HG02885 (cell line): ENCODE measurements at regions not wholly inside any gene's neighbourhood (a gene's known extent, or its start where the extent isn't known, plus 50 kb on each side); places are given as distances from the start of the nearest gene placed in this dataset.
"Not testable (repeated sequence)": the region's sequence is repeated elsewhere in the genome, so short reads cannot be mapped to it uniquely, and the experiment has no call there.

Source experiments
- ATAC-seq: cut with Tn5 transposase; IDR thresholded peaks from one replicate; pipeline ENCODE4 v1.9.1; 2021; ENCODE audit warnings: mild to moderate bottlenecking; ENCODE audit not compliant: unreplicated experiment, poor library complexity

DNA sequence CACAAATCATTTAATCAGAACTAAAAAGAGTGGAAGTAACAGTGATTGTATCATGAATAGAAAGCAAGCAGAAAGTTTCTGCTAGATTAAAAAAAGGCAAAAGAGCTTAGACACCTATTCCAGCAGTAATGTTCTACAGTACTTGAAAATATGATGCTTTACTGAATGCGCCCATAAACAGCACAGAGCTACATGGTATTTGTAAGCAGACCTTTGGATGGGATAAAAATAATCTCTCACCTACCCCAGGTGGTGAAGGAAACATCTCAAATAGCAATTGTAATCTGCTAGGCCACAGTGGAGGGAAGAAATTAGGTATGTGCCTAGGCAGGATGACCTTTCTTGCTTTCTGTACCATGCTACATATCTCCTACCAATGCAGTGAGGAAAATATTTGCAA, 280.9 kb upstream of the PRKX start:
- no peak for ATAC-seq

DNA sequence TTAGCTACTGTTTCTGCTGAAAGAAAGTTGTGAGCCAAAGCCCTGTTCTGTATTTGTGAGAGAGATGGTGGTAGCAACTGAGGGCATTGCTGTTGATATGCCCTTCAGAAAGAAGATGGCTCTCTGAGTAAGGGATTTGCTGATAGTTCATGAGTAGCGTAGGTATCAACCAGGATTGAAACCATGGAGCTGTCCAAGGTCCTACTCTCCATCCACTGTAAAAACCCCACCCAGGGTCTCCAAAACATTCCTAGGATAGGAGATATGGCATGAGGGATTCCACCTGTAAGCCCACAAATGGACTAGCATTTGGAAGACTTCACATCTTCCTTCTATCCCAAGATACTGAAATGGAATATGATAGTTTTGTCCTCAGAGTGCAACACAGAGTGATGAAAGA, 277.1 kb upstream of the PRKX start:
- ATAC-seq: no peak

GRCh38 chrX:3972104-3972858, 258.8 kb upstream of the PRKX start:
- ATAC-seq: not testable (repeated sequence)

DNA sequence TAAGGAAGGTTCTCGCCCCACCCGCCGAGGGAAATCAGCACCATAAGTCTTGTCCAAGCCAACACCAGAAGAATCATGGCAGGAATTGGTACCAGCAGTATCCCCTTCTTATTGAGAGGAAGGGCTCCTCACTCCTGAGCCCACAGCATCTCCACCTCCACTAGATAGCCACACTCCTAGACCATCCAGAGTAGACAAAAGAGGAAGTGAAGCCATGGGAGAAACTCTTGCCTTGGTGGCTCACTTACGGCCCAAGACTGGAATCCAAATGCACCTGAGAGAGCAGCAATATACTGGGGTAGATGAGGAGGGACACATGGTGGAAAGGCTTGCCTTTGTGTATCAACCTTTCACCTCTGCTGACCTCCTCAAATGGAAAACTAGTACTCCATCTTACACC, 255.3 kb upstream of the PRKX start:
- no peak for ATAC-seq

DNA sequence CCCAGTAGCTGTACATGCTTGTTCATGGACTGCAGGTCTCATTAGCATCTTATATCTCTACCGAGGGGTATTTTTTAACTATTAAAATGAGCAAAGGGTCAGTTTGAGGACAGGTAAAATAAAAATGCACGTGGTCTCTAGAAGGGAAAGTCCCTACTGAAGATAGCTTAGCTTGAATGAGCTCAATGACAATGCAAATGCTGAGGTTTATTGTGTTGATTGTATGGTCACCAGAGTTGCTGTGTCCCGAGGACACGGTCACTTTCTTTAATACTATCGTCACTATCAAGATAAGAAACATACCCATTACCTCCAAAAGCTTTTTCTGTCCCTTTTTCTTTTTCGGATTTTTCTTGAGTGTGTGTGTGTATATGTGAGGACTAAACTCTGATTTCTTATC, 250.5 kb upstream of the PRKX start:
- ATAC-seq: no peak

GRCh38 chrX:3962511-3963311, 249.3 kb upstream of the PRKX start:
- peak; percentile 74 for ATAC-seq

GRCh38 chrX:3960952-3961351, 247.5 kb upstream of the PRKX start:
- ATAC-seq: no peak

DNA sequence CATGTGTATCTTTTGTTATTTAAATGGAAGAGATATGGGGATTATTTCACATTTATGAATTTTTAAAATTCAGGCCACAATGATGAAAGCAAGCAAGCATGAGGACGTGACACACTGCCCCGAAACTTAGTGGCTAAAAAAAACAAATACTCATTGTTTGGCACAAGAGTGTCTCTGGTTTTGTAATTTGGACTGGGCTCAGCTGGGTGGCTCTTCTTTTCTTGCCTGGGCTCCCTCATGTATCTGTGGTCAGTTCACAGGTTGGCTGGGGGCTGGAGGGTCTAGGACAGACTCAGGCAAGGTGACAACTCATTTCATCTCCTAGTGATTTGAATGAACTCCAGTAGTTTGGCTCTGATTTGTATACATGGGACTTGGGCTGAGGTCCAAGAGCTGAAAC, 238.4 kb upstream of the PRKX start:
- no peak for ATAC-seq

GRCh38 chrX:3950373-3950772, 236.9 kb upstream of the PRKX start:
- no peak for ATAC-seq

- no peak for ATAC-seq
Measured at GRCh38 chrX:3943965-3944364, 230.5 kb upstream of the PRKX start.

GRCh38 chrX:3940000-3940610, 226.7 kb upstream of the PRKX start:
- ATAC-seq: peak; percentile 46

DNA sequence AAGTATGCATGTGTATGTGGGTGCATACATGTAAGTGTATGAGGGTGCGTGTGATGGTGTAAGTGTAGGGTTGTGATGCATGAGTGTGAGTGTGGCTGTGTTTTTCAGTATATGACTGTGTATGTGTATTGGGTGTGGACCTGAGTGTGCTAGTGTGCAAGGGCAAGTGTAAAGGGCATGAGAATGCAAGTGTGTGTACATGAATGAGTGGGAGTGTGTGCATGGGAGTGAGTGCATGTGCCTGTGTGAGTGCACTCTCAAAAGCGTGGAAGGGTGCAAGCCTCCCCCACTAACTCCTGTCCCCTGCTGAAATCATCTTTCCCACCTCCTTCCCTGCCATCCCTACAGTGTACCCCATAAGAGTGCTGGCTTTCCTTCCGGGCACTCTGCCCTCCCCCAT, 225.1 kb upstream of the PRKX start:
- no peak for ATAC-seq

GRCh38 chrX:3935196-3935595, 221.7 kb upstream of the PRKX start:
- not testable (repeated sequence) for ATAC-seq

DNA sequence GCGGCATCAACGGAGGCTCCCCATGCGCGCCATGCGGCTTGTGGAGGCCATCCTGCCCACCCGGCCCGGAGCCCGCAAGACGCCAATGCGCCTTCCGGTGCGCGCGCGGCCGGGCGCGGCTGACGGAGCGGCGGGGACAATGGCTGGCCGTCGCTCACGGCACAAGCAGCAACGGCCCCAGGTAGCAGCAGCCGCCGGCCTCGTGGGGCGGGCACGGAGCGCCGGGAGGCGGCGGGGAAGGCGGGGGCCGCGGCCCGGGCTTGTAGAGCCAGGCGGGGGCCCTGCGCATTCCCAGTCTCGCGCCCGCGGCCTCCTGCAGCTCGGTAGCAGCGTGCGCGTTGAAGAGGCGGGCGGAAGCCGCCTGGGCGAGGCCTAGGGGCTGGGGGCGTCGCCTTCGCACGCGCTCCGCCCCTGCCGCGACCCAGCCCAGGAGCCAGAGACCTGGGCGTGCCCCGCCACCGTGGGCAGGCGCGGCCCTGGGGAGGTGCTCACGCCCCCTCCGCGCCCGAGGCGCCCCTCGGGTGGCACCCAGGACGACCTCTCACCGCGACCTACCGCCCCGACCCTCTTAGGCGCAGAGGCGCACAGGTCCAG, 207.1 kb upstream of the PRKX start:
- peak; percentile 97 for ATAC-seq

- peak; percentile 43 for ATAC-seq
Measured at GRCh38 chrX:3919668-3920423, 206.4 kb upstream of the PRKX start.

GRCh38 chrX:3914813-3915212, 201.4 kb upstream of the PRKX start:
- ATAC-seq: not testable (repeated sequence)

GRCh38 chrX:3914059-3914458, 200.6 kb upstream of the PRKX start:
- ATAC-seq: not testable (repeated sequence)

DNA sequence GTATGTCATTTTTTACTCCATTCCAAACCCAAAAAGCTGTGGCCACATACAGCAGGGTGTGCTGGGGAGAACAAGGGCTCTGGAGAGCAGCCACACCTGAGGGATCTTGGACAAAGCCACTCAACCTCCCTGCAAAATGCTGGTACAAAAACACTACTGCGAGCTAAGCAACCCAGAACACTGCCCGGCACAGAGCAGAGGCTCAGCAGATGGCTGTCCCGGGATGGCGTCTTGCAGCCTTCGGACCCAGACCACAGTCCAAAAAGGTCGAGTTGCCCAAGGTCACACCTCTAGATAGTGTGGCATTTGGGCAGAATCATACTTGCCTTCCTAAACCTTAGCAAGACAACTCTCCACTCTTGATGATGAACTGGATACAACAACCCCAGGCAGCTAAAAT, 197.6 kb upstream of the PRKX start:
- not testable (repeated sequence) for ATAC-seq

GRCh38 chrX:3910611-3911010, 197.2 kb upstream of the PRKX start:
- ATAC-seq: not testable (repeated sequence)
